Upper lobe of left lung (tissue), 6 donors: ENCODE measurements at regions not wholly inside any gene's neighbourhood (a gene's known extent, or its start where the extent isn't known, plus 50 kb on each side); places are given as distances from the start of the nearest gene placed in this dataset.

ENCODE experiments used
- ATAC-seq, 2 donors: fragments of 200-7000 bp; cut with Tn5 transposase; one replicate each; pipeline ENCODE4 v1.9.1; 2022; ENCODE audit warnings: mild to moderate bottlenecking in 2 of 2, moderate library complexity in 2 of 2; ENCODE audit not compliant: low FRiP score in 2 of 2
- DNase-seq, 2 donors: peaks; one replicate each; pipeline ENCODE4 v3.0.0-alpha.2; 2019 to 2020
- H3K27ac ChIP-seq, 4 donors: fragments of 200-600 bp; sonication (generic); one replicate each; pipeline ENCODE4 v1.5.1; 2016 to 2019
- H3K27me3 ChIP-seq, 4 donors: fragments of 200-600 bp; sonication (generic); one replicate each; pipeline ENCODE4 v1.5.1; 2017 to 2019
- H3K36me3 ChIP-seq, 4 donors: fragments of 200-600 bp; sonication (generic); one replicate each; pipeline ENCODE4 v1.5.1; 2016 to 2019
- H3K4me1 ChIP-seq, 4 donors: fragments of 200-600 bp; sonication (generic); one replicate each; pipeline ENCODE4 v1.5.1; 2018 to 2019
- H3K4me3 ChIP-seq, 4 donors: fragments of 200-600 bp; sonication (generic); one replicate each; pipeline ENCODE4 v1.5.1; 2017 to 2019; ENCODE audit warnings: mild to moderate bottlenecking in 2 of 4, moderate library complexity in 1 of 4
- H3K9me3 ChIP-seq, 4 donors: fragments of 200-600 bp; sonication (generic); one replicate each; pipeline ENCODE4 v1.5.1; 2018 to 2019
- EP300 ChIP-seq, 4 donors: sonication (generic); formaldehyde crosslinking; IDR thresholded peaks; one replicate each; pipeline ENCODE4 v1.5.1; 2017; ENCODE audit warnings: antibody characterized with exemption in 4 of 4, control low read depth in 2 of 4
- POLR2A ChIP-seq, 4 donors: fragments of 450-650 bp; IDR thresholded peaks; one replicate each; pipeline ENCODE4 v1.5.1; 2016 to 2017; ENCODE audit warnings: antibody characterized with exemption in 4 of 4, mild to moderate bottlenecking in 2 of 4
- POLR2AphosphoS5 ChIP-seq, 2 donors: sonication (generic); formaldehyde crosslinking; IDR thresholded peaks; one replicate each; pipeline ENCODE4 v1.5.1; 2017; ENCODE audit warnings: antibody characterized with exemption in 2 of 2
- WGBS, 2 donors: methylation state at CpG; one replicate each; pipeline ENCODE4 v1.1.5; 2017 to 2018; 5-methylcytosine and 5-hydroxymethylcytosine counted together
- TF ChIP-seq, protein P1 (sequence below), 6 experiments: fragments of 450-650 bp in 4 of 6; fragments of 200-600 bp in 2 of 6; sonication (generic) in 2 of 6; IDR thresholded peaks; one replicate each; pipeline ENCODE4 v1.5.1; 2016 to 2019; ENCODE audit warnings: antibody characterized with exemption in 6 of 6
- donor health status: DM: no; HTN: no; CAD: no; lungs with moderate emphysema.
- donor health status: DM: no; HTN: yes; CAD: no; lungs with severe emphysema.

- H3K36me3 ChIP-seq: no peaks in the 10 kb centered on the region
- H3K4me3 ChIP-seq: no peak overlapping the region
- no peak overlapping the region for H3K27ac ChIP-seq
- H3K9me3 ChIP-seq: no peaks in the 10 kb centered on the region
- ATAC-seq (no peak), DNase-seq (no peak)
- no peaks in the 10 kb centered on the region for H3K27me3 ChIP-seq
- no peak for TF ChIP-seq EP300 (IDR thresholded peaks at IDR 0.05)
- no peak for TF ChIP-seq POLR2AphosphoS5 (IDR thresholded peaks at IDR 0.05)
- TF ChIP-seq, protein P1, sequence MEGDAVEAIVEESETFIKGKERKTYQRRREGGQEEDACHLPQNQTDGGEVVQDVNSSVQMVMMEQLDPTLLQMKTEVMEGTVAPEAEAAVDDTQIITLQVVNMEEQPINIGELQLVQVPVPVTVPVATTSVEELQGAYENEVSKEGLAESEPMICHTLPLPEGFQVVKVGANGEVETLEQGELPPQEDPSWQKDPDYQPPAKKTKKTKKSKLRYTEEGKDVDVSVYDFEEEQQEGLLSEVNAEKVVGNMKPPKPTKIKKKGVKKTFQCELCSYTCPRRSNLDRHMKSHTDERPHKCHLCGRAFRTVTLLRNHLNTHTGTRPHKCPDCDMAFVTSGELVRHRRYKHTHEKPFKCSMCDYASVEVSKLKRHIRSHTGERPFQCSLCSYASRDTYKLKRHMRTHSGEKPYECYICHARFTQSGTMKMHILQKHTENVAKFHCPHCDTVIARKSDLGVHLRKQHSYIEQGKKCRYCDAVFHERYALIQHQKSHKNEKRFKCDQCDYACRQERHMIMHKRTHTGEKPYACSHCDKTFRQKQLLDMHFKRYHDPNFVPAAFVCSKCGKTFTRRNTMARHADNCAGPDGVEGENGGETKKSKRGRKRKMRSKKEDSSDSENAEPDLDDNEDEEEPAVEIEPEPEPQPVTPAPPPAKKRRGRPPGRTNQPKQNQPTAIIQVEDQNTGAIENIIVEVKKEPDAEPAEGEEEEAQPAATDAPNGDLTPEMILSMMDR (IDR thresholded peaks at IDR 0.05): no peak
- no peak for TF ChIP-seq POLR2A (IDR thresholded peaks at IDR 0.05)
- H3K4me1 ChIP-seq: no peaks in the 10 kb centered on the region
Measured at GRCh38 chr7:93720106-93720505, 145.6 kb upstream of the CALCR start.

DNA sequence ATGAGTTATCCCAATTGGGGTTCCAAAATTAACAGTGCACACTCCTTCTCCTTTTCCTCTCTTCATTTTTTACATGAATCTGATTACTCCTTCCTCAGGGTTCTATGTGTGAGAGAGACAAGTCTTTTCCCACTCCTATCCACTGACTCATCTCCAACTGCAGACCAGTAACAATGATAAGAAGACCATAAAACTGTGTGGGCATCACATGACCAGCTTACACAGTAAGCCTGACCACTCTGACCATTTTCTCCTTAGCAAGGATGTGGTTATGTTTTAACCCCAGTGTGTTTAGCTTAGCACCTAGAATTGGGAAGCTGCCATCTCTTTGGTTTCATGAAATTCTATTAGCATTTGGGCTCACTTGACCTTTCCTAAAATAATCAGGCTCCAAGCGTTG is 145.0 kb upstream of the CALCR start:
- DNase-seq (no peak), ATAC-seq (no peak)
- WGBS, 2 donors: 47 to 81% methylated on average over 1 of the region's 1 CpG
- no peak overlapping the region for H3K4me3 ChIP-seq
- H3K27ac ChIP-seq: no peak overlapping the region
- H3K4me1 ChIP-seq: no peaks in the 10 kb centered on the region
- no peak for TF ChIP-seq EP300 (IDR thresholded peaks at IDR 0.05)
- TF ChIP-seq, protein P1 (IDR thresholded peaks at IDR 0.05): no peak
- TF ChIP-seq POLR2AphosphoS5 (IDR thresholded peaks at IDR 0.05): no peak
- TF ChIP-seq POLR2A (IDR thresholded peaks at IDR 0.05): no peak
- no peaks in the 10 kb centered on the region for H3K9me3 ChIP-seq
- H3K27me3 ChIP-seq: no peaks in the 10 kb centered on the region
- H3K36me3 ChIP-seq: no peaks in the 10 kb centered on the region

- H3K27ac ChIP-seq: no peak overlapping the region
- ATAC-seq: no peak
- DNase-seq: no peak
- 32 to 58% methylated on average over 1 of the region's 1 CpG for WGBS, 2 donors
- TF ChIP-seq EP300 (IDR thresholded peaks at IDR 0.05): no peak
- TF ChIP-seq POLR2A (IDR thresholded peaks at IDR 0.05): no peak
- no peak for TF ChIP-seq POLR2AphosphoS5 (IDR thresholded peaks at IDR 0.05)
- TF ChIP-seq, protein P1 (IDR thresholded peaks at IDR 0.05): no peak
- H3K36me3 ChIP-seq: no peaks in the 10 kb centered on the region
- H3K9me3 ChIP-seq: no peaks in the 10 kb centered on the region
- no peaks in the 10 kb centered on the region for H3K27me3 ChIP-seq
- peaks cover 0 to 3% (median 0%) of the 10 kb centered on the region in 4 donors for H3K4me1 ChIP-seq
- no peak overlapping the region for H3K4me3 ChIP-seq
Measured at GRCh38 chr7:93717217-93717900, 142.8 kb upstream of the CALCR start.

DNA sequence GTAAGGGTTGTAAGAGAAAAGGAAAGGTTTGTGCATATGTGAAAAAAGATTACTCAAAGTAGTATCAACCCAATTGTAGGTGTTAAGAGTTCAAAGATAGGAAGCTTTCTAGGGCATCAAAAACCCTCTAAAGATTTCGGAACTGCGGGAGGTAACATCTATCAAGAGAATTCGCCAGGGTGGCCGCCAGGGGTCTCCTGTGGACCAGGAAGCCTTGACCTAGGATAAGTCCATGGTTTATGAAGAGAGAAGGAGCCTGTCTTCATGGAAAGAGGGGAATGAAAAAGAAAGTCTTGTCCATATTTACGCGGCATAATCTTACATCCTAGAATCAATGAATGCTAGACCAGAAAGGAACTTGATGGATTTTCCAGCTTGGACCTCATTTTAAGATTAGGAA is 140.7 kb upstream of the CALCR start:
- 40 to 44% methylated on average over 6 of the region's 6 CpGs for WGBS, 2 donors

More for the DNA sequence above, 140.7 kb upstream of the CALCR start:
- peak in 1 of 2 donors; percentile 55 for ATAC-seq
- peaks cover 0 to 3% (median 0%) of the 10 kb centered on the region in 4 donors for H3K4me1 ChIP-seq
- no peak for TF ChIP-seq POLR2AphosphoS5 (IDR thresholded peaks at IDR 0.05)
- TF ChIP-seq, protein P1 (IDR thresholded peaks at IDR 0.05): peak in 2 of 6 experiments; percentile 19 to 25
- H3K9me3 ChIP-seq: no peaks in the 10 kb centered on the region
- no peaks in the 10 kb centered on the region for H3K27me3 ChIP-seq
- H3K4me3 ChIP-seq: no peak overlapping the region
- DNase-seq: peak in 1 of 2 donors; percentile 28
- H3K27ac ChIP-seq: no peak overlapping the region
- H3K36me3 ChIP-seq: no peaks in the 10 kb centered on the region
